ENCODE measurements at regions not wholly inside any gene's neighbourhood (a gene's known extent, or its start where the extent isn't known, plus 50 kb on each side); places are given as distances from the start of the nearest gene placed in this dataset.

DNA sequence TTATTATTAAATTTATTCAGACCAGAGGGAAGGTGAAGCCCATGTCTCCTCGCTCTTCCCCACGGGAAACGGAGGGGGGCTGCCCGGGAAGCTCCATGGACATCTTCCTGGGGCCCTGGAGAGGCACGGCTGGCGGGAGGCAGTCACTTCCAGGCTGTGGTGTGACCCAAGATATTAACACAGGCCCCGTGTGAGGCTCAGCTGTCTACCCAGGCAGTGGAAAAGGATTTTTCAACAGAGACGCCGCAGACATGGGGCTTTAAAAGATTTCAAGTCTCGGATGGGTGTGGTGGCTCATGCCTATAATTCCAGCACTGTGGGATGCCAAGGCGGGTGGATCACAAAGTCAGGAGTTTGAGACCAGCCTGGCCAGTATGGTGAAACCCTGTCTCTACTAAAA lies 117.9 kb downstream of the ERMARD start:
- TF ChIP-seq, protein P1, sequence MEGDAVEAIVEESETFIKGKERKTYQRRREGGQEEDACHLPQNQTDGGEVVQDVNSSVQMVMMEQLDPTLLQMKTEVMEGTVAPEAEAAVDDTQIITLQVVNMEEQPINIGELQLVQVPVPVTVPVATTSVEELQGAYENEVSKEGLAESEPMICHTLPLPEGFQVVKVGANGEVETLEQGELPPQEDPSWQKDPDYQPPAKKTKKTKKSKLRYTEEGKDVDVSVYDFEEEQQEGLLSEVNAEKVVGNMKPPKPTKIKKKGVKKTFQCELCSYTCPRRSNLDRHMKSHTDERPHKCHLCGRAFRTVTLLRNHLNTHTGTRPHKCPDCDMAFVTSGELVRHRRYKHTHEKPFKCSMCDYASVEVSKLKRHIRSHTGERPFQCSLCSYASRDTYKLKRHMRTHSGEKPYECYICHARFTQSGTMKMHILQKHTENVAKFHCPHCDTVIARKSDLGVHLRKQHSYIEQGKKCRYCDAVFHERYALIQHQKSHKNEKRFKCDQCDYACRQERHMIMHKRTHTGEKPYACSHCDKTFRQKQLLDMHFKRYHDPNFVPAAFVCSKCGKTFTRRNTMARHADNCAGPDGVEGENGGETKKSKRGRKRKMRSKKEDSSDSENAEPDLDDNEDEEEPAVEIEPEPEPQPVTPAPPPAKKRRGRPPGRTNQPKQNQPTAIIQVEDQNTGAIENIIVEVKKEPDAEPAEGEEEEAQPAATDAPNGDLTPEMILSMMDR (IDR thresholded peaks at IDR 0.05; ENCODE audit: insufficient read depth, low read length, poor library complexity, severe bottlenecking), result no peak
- no peak for TF ChIP-seq EZH2phosphoT487 (conservative IDR thresholded peaks at IDR 0.05; ENCODE audit: low read length)

Measured in SU-DHL-6 (cell line).